HepG2 (cell line): ENCODE measurements at regions not wholly inside any gene's neighbourhood (a gene's known extent, or its start where the extent isn't known, plus 50 kb on each side); places are given as distances from the start of the nearest gene placed in this dataset.

ENCODE experiments used
- ARHGAP35 ChIP-seq: sonication (generic); formaldehyde crosslinking; IDR thresholded peaks from 2 replicates; pipeline ENCODE4 v1.9.0; 2022; ENCODE audit warnings: mild to moderate bottlenecking, inconsistent platforms, moderate library complexity, missing genetic modification reagents, borderline replicate concordance
- CTCF ChIP-seq: sonication (generic); formaldehyde crosslinking; IDR thresholded peaks from 2 replicates; pipeline ENCODE4 v1.5.0; 2020; ENCODE audit warnings: mild to moderate bottlenecking, missing genetic modification reagents, moderate library complexity
- LRRFIP1 ChIP-seq: sonication (generic); formaldehyde crosslinking; conservative IDR thresholded peaks from 2 replicates; pipeline ENCODE4 v1.4.0; 2020; ENCODE audit warnings: missing genetic modification reagents
- SALL2 ChIP-seq: sonication (generic); formaldehyde crosslinking; IDR thresholded peaks from 2 replicates; pipeline ENCODE4 v1.8.1; 2023; ENCODE audit warnings: mild to moderate bottlenecking, missing genetic modification reagents, inconsistent platforms
- ZNF362 ChIP-seq: sonication (generic); formaldehyde crosslinking; IDR thresholded peaks from 2 replicates; pipeline ENCODE4 v1.4.0; 2020; ENCODE audit warnings: missing genetic modification reagents, mild to moderate bottlenecking, borderline replicate concordance

GRCh38 chr16:48478393-48478792, 93.2 kb upstream of the SIAH1 start:
- TF ChIP-seq LRRFIP1 (CRISPR knock-in tag) (no peak), SALL2 (CRISPR knock-in tag) (no peak), ZNF362 (CRISPR knock-in tag) (no peak), ARHGAP35 (CRISPR knock-in tag) (no peak), CTCF (CRISPR knock-in tag) (no peak)
